ENCODE measurements at regions not wholly inside any gene's neighbourhood (a gene's known extent, or its start where the extent isn't known, plus 50 kb on each side); places are given as distances from the start of the nearest gene placed in this dataset.
"Not testable (repeated sequence)": the region's sequence is repeated elsewhere in the genome, so short reads cannot be mapped to it uniquely, and the experiment has no call there.

DNA sequence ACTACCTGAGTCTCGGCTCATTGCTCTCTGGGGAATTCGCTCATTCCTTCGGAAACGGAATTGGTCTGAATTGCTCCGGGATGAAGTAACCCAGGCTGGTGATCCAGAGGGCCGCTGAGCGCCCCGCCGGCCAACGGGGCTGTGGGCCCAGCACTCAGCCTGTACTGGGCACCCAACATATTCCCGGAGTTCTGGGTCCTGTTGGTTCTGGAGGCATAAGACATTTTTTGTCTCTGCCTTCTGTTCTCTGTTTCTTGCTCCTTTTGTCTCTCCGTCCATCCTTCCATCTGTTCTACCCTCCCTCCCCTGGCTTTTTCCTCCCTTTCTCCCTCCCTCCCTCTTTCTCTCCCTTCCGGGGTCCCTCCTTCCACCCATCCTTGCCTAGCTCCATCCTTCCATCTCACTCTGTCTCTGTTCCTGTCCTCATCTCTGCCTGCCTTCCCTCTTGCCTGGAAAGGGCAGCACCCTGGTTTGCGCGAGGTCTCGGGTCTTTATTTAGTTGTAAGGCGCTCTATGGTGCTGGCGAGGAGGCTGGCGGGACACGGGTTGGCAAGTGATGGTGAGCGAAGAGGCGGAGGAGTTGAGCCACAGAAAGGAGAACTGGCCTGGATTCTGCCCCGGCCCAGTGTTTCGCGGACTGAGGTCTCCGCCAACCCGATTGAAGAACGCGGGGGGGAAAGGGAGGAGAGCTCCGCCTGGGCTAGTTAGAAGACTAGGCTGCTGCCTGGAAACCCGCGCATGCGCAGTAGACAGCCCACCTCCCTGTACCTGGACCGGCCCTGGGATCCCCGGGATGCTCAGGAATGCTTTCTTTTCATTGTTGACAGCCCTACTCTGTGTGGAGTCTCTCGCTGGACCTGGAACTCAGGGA lies 1468.0 kb downstream of the FOXD4L5 start:
- Histone ChIP-seq H3K27ac (ENCODE audit: low read length) (no peak overlapping the region), H3K9me3 (ENCODE audit: control insufficient read depth, insufficient read depth, low read depth, low read length) (no peaks in the 10 kb centered on the region), H3K4me1 (ENCODE audit: control insufficient read depth, insufficient read depth, low read length) (no peaks in the 10 kb centered on the region), H3K27me3 (ENCODE audit: control insufficient read depth, insufficient read depth, low read length) (no peaks in the 10 kb centered on the region), H3K4me3 (ENCODE audit: low read depth in 2 of 2, low read length in 2 of 2) (peak overlapping the region in 1 of 2 experiments; percentile 24; a peak in 1 of 4 replicates), H3K36me3 (ENCODE audit: control insufficient read depth, insufficient read depth, low read length) (no peaks in the 10 kb centered on the region)
- ATAC-seq (peak; percentile 88), DNase-seq (ENCODE audit: low read depth, low spot score) (no peak)
- intact Hi-C loops (cut with micrococcal nuclease; ENCODE audit: unreplicated experiment) (no loop called here), in situ Hi-C loops (cut with HindIII; ENCODE audit: low pct_unique_long_range_greater_than_20kb, low sequenced_read_pairs) (no loop called here)
- BruUV-seq (replicated peaks) = TSS peak; percentile 77
- ChIA-PET CTCF (no interaction called here), POLR2A (no interaction called here)
- TF ChIP-seq, protein P1, sequence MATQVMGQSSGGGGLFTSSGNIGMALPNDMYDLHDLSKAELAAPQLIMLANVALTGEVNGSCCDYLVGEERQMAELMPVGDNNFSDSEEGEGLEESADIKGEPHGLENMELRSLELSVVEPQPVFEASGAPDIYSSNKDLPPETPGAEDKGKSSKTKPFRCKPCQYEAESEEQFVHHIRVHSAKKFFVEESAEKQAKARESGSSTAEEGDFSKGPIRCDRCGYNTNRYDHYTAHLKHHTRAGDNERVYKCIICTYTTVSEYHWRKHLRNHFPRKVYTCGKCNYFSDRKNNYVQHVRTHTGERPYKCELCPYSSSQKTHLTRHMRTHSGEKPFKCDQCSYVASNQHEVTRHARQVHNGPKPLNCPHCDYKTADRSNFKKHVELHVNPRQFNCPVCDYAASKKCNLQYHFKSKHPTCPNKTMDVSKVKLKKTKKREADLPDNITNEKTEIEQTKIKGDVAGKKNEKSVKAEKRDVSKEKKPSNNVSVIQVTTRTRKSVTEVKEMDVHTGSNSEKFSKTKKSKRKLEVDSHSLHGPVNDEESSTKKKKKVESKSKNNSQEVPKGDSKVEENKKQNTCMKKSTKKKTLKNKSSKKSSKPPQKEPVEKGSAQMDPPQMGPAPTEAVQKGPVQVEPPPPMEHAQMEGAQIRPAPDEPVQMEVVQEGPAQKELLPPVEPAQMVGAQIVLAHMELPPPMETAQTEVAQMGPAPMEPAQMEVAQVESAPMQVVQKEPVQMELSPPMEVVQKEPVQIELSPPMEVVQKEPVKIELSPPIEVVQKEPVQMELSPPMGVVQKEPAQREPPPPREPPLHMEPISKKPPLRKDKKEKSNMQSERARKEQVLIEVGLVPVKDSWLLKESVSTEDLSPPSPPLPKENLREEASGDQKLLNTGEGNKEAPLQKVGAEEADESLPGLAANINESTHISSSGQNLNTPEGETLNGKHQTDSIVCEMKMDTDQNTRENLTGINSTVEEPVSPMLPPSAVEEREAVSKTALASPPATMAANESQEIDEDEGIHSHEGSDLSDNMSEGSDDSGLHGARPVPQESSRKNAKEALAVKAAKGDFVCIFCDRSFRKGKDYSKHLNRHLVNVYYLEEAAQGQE (IDR thresholded peaks at IDR 0.05; ENCODE audit: insufficient read depth in 1 of 2, low read depth in 2 of 2, low read length in 1 of 2) = no peak
- TF ChIP-seq SIN3A (IDR thresholded peaks at IDR 0.05; ENCODE audit: borderline replicate concordance, insufficient read depth, low read depth, low read length) (no peak), POLR2AphosphoS5 (IDR thresholded peaks at IDR 0.05; ENCODE audit: low read depth, low read length) (no peak), TCF7L2 (IDR thresholded peaks at IDR 0.05; ENCODE audit: low read depth, low read length) (no peak)
- TF ChIP-seq, protein P2, sequence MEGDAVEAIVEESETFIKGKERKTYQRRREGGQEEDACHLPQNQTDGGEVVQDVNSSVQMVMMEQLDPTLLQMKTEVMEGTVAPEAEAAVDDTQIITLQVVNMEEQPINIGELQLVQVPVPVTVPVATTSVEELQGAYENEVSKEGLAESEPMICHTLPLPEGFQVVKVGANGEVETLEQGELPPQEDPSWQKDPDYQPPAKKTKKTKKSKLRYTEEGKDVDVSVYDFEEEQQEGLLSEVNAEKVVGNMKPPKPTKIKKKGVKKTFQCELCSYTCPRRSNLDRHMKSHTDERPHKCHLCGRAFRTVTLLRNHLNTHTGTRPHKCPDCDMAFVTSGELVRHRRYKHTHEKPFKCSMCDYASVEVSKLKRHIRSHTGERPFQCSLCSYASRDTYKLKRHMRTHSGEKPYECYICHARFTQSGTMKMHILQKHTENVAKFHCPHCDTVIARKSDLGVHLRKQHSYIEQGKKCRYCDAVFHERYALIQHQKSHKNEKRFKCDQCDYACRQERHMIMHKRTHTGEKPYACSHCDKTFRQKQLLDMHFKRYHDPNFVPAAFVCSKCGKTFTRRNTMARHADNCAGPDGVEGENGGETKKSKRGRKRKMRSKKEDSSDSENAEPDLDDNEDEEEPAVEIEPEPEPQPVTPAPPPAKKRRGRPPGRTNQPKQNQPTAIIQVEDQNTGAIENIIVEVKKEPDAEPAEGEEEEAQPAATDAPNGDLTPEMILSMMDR (IDR thresholded peaks at IDR 0.05) = no peak

DNA sequence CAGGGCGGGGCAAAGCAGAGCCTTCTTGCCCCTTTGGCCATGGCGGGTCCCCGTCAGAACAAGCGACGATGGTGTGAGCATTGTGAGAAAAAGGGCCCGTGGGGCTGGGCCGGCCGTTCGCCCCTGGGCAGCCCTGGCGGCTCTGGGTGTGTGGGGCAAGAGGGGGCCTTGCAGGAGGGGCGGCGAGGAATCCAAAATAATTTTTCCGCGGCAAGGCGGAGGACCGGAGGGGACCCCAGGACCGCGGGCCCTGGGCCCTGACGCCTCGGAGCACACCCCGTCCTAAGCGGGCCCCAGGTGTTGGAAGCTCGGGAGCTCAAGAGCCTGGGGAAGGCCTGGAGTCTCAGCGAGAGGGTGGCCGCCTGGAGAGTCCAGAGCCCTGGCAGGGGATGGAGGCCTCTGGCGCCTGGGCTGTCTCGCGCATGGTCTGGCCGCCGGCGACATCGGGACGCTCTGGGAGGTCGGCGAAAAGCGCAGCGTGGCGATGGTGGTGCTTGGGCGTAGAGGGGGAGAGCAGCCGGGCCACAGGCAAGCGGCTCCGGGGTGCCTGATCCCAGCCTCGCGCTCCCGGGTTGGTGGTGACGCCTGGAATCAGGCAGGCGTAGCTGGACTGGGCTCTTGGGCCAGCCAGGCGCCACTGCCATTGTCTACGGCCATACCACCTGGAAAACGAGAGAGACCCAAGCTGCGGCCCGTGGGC lies 1469.9 kb downstream of the FOXD4L5 start:
- H3K36me3 ChIP-seq (ENCODE audit: control insufficient read depth, insufficient read depth, low read length); H3K4me1 ChIP-seq (ENCODE audit: control insufficient read depth, insufficient read depth, low read length); POLR2A ChIA-PET; H3K9me3 ChIP-seq (ENCODE audit: control insufficient read depth, insufficient read depth, low read depth, low read length); H3K27ac ChIP-seq (ENCODE audit: low read length); H3K27me3 ChIP-seq (ENCODE audit: control insufficient read depth, insufficient read depth, low read length); DNase-seq (ENCODE audit: low read depth, low spot score); BruUV-seq (replicated peaks); CTCF ChIA-PET; ATAC-seq; in situ Hi-C loops (cut with HindIII; ENCODE audit: low pct_unique_long_range_greater_than_20kb, low sequenced_read_pairs); intact Hi-C loops (cut with micrococcal nuclease; ENCODE audit: unreplicated experiment); H3K4me3 ChIP-seq (ENCODE audit: low read depth in 2 of 2, low read length in 2 of 2): not testable (repeated sequence)

DNA sequence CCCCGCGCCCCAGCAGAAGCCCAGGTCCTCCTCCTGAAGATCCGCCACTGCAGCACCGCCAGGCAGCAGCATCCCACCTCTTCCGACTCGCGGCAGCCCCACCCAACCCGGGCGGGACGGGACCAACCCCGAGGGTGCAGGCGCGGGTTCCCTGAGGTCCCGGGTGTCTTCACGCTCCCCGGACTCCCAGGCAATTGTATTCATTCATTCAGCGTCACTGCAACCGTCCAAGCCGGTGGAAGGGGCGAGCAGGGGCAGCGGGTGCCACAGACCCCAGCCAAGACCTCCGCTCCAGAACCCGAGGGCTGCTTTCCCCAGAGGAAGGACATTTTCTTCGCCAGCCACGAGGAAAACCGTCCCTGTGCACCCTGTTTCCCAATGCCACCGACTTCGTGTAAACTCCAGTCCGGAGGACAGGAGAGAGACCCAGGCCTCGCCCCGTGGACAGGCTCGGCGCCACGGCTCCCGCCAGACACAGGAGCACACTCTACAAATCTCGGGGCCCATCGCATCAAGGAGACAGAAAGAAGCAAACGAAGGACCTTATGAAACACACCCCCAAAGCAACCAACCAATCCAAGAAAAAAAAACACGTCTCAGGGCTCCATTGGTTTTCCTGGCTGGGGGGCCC lies 1471.5 kb downstream of the FOXD4L5 start:
- POLR2A ChIA-PET; CTCF ChIA-PET; H3K27me3 ChIP-seq (ENCODE audit: control insufficient read depth, insufficient read depth, low read length); ATAC-seq; H3K27ac ChIP-seq (ENCODE audit: low read length); DNase-seq (ENCODE audit: low read depth, low spot score); H3K36me3 ChIP-seq (ENCODE audit: control insufficient read depth, insufficient read depth, low read length); intact Hi-C loops (cut with micrococcal nuclease; ENCODE audit: unreplicated experiment); H3K4me3 ChIP-seq (ENCODE audit: low read depth in 2 of 2, low read length in 2 of 2); H3K9me3 ChIP-seq (ENCODE audit: control insufficient read depth, insufficient read depth, low read depth, low read length); in situ Hi-C loops (cut with HindIII; ENCODE audit: low pct_unique_long_range_greater_than_20kb, low sequenced_read_pairs); BruUV-seq (replicated peaks); H3K4me1 ChIP-seq (ENCODE audit: control insufficient read depth, insufficient read depth, low read length): not testable (repeated sequence)

DNA sequence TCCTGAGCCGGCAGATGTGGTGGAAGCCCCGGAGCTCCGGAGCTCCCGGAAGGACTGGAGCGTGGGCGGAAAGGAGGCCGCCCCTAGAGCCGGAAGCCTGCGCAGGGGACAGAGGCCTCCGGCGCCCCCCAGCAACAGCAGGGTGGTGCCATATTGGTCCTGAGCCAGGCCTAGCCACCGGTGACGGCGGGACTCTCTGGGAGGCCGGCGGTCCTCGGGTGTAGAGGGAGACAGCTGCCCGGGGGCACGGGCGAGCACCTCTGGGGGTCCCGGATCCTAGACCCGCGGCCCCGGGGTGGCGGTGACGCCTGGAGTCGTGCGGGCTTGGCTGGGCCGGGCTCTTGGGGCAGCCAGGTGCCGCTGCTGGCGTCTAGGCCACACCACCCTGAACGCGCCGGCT lies 1472.2 kb downstream of the FOXD4L5 start:
- DNase-seq (ENCODE audit: low read depth, low spot score); BruUV-seq (replicated peaks); POLR2A ChIA-PET; in situ Hi-C loops (cut with HindIII; ENCODE audit: low pct_unique_long_range_greater_than_20kb, low sequenced_read_pairs); H3K27ac ChIP-seq (ENCODE audit: low read length); H3K9me3 ChIP-seq (ENCODE audit: control insufficient read depth, insufficient read depth, low read depth, low read length); CTCF ChIA-PET; H3K36me3 ChIP-seq (ENCODE audit: control insufficient read depth, insufficient read depth, low read length); H3K4me1 ChIP-seq (ENCODE audit: control insufficient read depth, insufficient read depth, low read length); intact Hi-C loops (cut with micrococcal nuclease; ENCODE audit: unreplicated experiment); H3K27me3 ChIP-seq (ENCODE audit: control insufficient read depth, insufficient read depth, low read length); H3K4me3 ChIP-seq (ENCODE audit: low read depth in 2 of 2, low read length in 2 of 2): not testable (repeated sequence)
- ATAC-seq = peak; percentile 74; the same call in 1 of the 2 replicates

DNA sequence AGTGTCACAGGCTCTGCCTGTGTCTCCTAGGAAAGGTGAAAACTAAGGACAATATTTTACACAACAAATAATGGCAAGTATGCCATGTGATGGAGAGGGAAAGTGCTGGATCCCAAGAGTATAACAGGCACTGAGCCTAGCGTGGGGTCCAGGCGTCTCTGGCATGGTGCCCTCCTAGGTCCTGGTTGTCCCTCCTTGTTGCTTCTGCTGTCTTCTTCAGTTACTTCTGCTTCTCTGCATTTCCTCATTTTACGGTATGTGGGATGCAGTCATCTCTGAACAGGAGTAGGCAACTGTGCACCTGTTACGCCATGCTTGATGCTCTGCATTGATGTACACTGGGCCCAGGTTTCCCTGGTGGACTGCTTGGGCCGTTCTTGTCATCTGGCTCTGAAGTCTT lies 1480.8 kb downstream of the FOXD4L5 start:
- DNase-seq (ENCODE audit: low read depth, low spot score); H3K27ac ChIP-seq (ENCODE audit: low read length); intact Hi-C loops (cut with micrococcal nuclease; ENCODE audit: unreplicated experiment); ATAC-seq; H3K4me3 ChIP-seq (ENCODE audit: low read depth in 2 of 2, low read length in 2 of 2); H3K36me3 ChIP-seq (ENCODE audit: control insufficient read depth, insufficient read depth, low read length); CTCF ChIA-PET; POLR2A ChIA-PET; H3K27me3 ChIP-seq (ENCODE audit: control insufficient read depth, insufficient read depth, low read length); H3K4me1 ChIP-seq (ENCODE audit: control insufficient read depth, insufficient read depth, low read length); in situ Hi-C loops (cut with HindIII; ENCODE audit: low pct_unique_long_range_greater_than_20kb, low sequenced_read_pairs); BruUV-seq (replicated peaks); H3K9me3 ChIP-seq (ENCODE audit: control insufficient read depth, insufficient read depth, low read depth, low read length): not testable (repeated sequence)
